HUES6 (cell line): ENCODE measurements at regions not wholly inside any gene's neighbourhood (a gene's known extent, or its start where the extent isn't known, plus 50 kb on each side); places are given as distances from the start of the nearest gene placed in this dataset.

Experiments used
- H3K27ac ChIP-seq: 2 replicates; pipeline ENCODE4 v1.7.0; 2013; ENCODE audit warnings: low read depth, mild to moderate bottlenecking, low read length, inconsistent platforms
- H3K27me3 ChIP-seq: 2 replicates; pipeline ENCODE4 v1.6.1; 2013; ENCODE audit warnings: low read length; ENCODE audit not compliant: control insufficient read depth, insufficient read depth
- H3K36me3 ChIP-seq: 2 replicates; pipeline ENCODE4 v1.6.1; 2013; ENCODE audit warnings: low read length; ENCODE audit not compliant: control insufficient read depth, insufficient read depth
- H3K4me1 ChIP-seq: 2 replicates; pipeline ENCODE4 v1.6.1; 2013; ENCODE audit warnings: low read length; ENCODE audit not compliant: control insufficient read depth, insufficient read depth
- H3K4me3 ChIP-seq: 2 replicates; pipeline ENCODE4 v1.5.1; 2013; ENCODE audit warnings: low read depth, low read length
- H3K9ac ChIP-seq: one replicate; pipeline ENCODE4 v1.6.1; 2013; ENCODE audit warnings: mild to moderate bottlenecking, low read length
- H3K9me3 ChIP-seq: 2 replicates; pipeline ENCODE4 v1.6.1; 2013; ENCODE audit warnings: low read depth, low read length; ENCODE audit not compliant: control insufficient read depth, insufficient read depth

- no peak overlapping the region for H3K27ac ChIP-seq
Measured at GRCh38 chr12:27179400-27180214, 64.5 kb upstream of the STK38L start.

GRCh38 chr12:27180906-27181505, 63.1 kb upstream of the STK38L start:
- H3K36me3 ChIP-seq = no peaks in the 10 kb centered on the region
- H3K27me3 ChIP-seq = no peaks in the 10 kb centered on the region
- H3K4me3 ChIP-seq = no peak overlapping the region
- H3K9me3 ChIP-seq = no peaks in the 10 kb centered on the region
- H3K9ac ChIP-seq = no peak overlapping the region
- 0 out of 2 replicates have a peak, but pooled peaks cover 4% of the 10 kb centered on the region for H3K4me1 ChIP-seq
- no peak overlapping the region for H3K27ac ChIP-seq

More at GRCh38 chr12:27179400-27180214, 64.5 kb upstream of the STK38L start:
- Histone ChIP-seq H3K9ac (no peak overlapping the region), H3K36me3 (no peaks in the 10 kb centered on the region), H3K9me3 (no peaks in the 10 kb centered on the region), H3K4me1 (0 out of 2 replicates have a peak, but pooled peaks cover 4% of the 10 kb centered on the region), H3K4me3 (no peak overlapping the region), H3K27me3 (no peaks in the 10 kb centered on the region)

DNA sequence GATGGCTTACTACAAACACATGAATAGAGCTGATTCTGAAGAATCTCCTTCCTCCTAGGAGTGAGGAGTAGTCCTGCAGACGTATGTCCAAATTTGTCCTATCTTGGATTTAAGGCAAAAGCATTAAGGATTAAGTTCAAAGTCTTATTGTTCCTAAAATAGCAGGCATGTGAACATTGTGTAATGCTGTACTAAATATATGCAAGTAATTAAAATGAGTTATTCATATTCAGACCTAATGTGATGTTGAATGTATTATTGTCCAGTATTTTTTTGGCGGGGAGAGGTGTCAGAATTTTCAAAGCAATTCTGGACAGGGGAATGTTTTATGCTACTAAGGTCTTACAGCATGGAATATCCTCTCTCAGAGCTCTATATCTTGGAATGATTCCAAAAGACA, 60.7 kb upstream of the STK38L start:
- Histone ChIP-seq H3K36me3 (no peaks in the 10 kb centered on the region), H3K27me3 (no peaks in the 10 kb centered on the region), H3K4me3 (no peak overlapping the region), H3K9me3 (no peaks in the 10 kb centered on the region), H3K27ac (no peak overlapping the region), H3K9ac (no peak overlapping the region), H3K4me1 (0 out of 2 replicates have a peak, but pooled peaks cover 4% of the 10 kb centered on the region)

DNA sequence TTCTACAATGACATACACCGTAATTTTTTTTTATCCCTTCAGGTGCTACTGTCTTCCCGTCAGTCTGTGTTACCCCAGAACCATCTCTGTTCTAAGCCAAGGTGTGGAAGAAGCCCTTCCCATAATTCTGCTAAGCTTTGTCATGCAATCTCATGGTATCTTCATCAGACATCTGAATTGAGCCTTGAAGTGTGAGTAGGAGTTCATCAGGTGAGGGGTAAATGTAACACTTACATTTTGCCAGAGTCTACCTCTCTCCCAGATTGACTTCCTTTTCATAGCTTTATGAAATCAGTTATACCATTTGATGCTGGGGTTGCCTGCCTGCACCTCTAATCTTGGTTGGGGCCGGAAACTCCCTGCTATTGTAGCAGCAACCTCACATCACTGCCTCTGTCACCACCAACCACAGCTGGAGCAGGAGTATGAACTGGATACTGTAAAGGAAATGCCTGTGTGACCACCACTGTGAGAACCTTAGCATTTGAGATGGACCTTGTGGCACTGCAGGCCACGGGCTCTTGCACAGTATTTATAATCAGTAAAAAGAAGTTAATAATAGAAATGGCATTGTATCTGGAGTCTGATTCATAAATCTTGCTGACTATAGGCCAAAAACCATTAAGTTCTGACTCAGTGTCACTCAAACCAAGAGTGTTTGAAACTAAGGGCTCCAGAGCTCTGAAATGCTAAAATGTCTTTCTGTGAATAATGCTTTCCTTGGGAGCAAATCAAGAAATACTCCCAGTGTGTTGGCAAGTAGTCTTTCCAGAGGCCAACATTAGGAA, 58.7 kb upstream of the STK38L start:
- Histone ChIP-seq H3K9ac (no peak overlapping the region), H3K27me3 (no peaks in the 10 kb centered on the region), H3K4me1 (no peaks in the 10 kb centered on the region), H3K36me3 (no peaks in the 10 kb centered on the region), H3K4me3 (no peak overlapping the region), H3K27ac (no peak overlapping the region), H3K9me3 (no peaks in the 10 kb centered on the region)

DNA sequence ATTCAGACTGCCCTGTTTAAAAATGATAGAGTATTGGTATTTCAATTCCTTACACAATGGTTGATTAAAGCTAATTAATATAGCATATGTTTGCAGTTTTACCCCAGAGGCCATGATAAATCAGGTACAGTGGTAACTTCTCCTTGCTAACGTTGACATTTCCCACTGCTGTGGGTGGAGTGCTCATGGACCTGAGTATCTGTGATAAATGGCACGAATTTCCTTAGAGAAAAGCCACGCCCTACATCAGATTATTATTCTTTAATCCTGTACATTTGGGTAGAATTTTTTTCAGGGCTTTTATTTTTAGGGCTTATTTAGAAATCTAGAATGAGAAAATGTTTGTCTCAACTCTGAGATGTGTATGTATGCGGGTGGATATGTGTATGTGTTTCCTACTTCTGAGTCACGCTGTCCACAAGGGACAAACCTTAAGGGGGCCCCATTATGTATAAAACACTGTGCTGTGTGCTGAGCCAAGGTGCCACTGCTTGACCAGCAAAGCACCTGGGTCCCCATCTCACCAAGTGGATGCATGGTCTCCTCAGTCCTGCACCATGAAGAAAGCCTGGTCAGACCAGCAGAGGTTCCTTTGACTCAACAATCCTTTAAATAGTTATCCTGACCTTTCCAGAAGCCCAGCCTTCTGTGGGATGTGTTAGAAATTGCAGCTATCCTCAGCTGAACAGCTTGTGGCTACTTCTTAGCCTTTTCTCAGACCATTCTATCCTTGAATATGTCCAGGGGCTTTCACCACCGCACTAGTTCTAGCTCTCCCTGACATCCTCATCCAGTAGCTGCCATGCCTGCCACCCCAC, 57.9 kb upstream of the STK38L start:
- no peak overlapping the region for H3K27ac ChIP-seq
- no peaks in the 10 kb centered on the region for H3K4me1 ChIP-seq
- no peaks in the 10 kb centered on the region for H3K27me3 ChIP-seq
- H3K9me3 ChIP-seq = no peaks in the 10 kb centered on the region
- H3K9ac ChIP-seq = no peak overlapping the region
- H3K36me3 ChIP-seq = no peaks in the 10 kb centered on the region
- H3K4me3 ChIP-seq = no peak overlapping the region

- no peak overlapping the region for H3K9ac ChIP-seq
- H3K4me1 ChIP-seq = no peaks in the 10 kb centered on the region
Measured at GRCh38 chr12:27187697-27188096, 56.4 kb upstream of the STK38L start.

DNA sequence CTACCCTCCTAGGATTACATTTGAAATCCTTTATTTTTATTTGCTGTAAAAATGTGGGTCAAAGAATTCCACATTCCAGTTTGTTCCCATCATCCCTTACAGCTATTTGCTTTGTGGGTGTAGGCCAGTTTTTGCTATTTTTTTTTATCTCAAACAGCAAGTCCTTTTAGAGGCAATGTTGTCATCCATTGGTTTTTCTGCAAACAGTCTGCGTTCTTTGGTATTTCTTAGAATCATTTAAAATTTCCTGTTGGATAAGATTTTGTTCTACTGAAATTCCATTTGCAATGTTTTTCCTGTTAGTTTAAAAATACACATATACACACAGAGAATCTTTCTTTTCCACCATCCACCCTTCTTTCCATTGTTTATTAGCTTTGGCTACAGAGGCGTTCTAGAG, 53.3 kb upstream of the STK38L start:
- no peaks in the 10 kb centered on the region for H3K36me3 ChIP-seq
- no peaks in the 10 kb centered on the region for H3K9me3 ChIP-seq
- H3K4me1 ChIP-seq = peaks cover 14% of the 10 kb centered on the region; the same call in 1 of the 2 replicates
- no peak overlapping the region for H3K4me3 ChIP-seq
- H3K27ac ChIP-seq = no peak overlapping the region
- no peaks in the 10 kb centered on the region for H3K27me3 ChIP-seq
- H3K9ac ChIP-seq = no peak overlapping the region

More at GRCh38 chr12:27187697-27188096, 56.4 kb upstream of the STK38L start:
- no peak overlapping the region for H3K4me3 ChIP-seq
- H3K9me3 ChIP-seq = no peaks in the 10 kb centered on the region
- H3K27ac ChIP-seq = no peak overlapping the region
- H3K27me3 ChIP-seq = no peaks in the 10 kb centered on the region
- no peaks in the 10 kb centered on the region for H3K36me3 ChIP-seq

DNA sequence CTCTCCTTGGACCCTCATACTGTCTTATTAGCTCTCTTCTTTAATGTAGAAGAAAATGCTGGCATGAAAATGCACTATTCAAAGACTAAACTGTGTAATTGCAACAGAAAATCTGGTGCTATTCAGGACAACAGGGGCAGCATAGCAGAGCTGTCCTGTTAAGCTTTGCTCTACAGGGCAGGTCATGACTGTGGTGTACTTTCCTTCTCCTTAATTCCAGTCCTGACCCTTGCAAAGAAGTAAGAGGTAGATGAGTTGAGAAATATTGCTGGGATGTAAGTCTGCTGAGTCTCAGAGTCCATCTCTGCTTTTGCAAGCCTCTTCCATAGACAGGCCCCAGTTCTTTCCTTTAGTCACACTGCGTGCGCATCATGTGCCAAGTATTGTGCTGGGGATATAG, 52.6 kb upstream of the STK38L start:
- Histone ChIP-seq H3K27ac (no peak overlapping the region), H3K27me3 (no peaks in the 10 kb centered on the region), H3K9ac (no peak overlapping the region), H3K9me3 (no peaks in the 10 kb centered on the region), H3K36me3 (no peaks in the 10 kb centered on the region), H3K4me1 (peaks cover 14% of the 10 kb centered on the region; the same call in 1 of the 2 replicates), H3K4me3 (no peak overlapping the region)

GRCh38 chr12:27192118-27192802, 51.8 kb upstream of the STK38L start:
- Histone ChIP-seq H3K4me1 (peaks cover 14% of the 10 kb centered on the region; the same call in 1 of the 2 replicates), H3K9me3 (no peaks in the 10 kb centered on the region), H3K4me3 (no peak overlapping the region), H3K27ac (no peak overlapping the region), H3K9ac (no peak overlapping the region), H3K36me3 (no peaks in the 10 kb centered on the region), H3K27me3 (no peaks in the 10 kb centered on the region)

DNA sequence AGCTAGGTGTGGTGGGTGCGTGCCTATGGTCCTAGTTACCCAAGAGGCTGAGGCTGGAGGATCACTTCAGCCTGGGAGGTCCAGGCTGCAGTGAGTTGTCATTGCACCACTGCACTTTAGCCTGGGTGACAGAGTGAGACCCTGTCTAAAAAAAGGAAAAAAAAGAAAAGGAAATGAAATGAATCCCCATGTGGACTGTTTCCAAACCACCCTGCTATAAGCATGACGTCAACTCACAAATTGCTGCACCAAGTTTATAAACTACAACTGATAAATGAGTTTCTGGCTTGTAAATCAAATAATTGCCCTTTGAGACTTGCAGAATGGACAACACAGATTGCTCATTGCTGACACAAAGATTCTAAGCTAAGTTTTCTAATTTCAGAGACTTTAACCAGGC, 51.0 kb upstream of the STK38L start:
- no peaks in the 10 kb centered on the region for H3K27me3 ChIP-seq
- no peaks in the 10 kb centered on the region for H3K9me3 ChIP-seq
- no peak overlapping the region for H3K4me3 ChIP-seq
- H3K9ac ChIP-seq = no peak overlapping the region
- H3K4me1 ChIP-seq = peaks cover 14% of the 10 kb centered on the region; the same call in 1 of the 2 replicates
- no peak overlapping the region for H3K27ac ChIP-seq
- H3K36me3 ChIP-seq = no peaks in the 10 kb centered on the region
